ENCODE measurements at regions not wholly inside any gene's neighbourhood (a gene's known extent, or its start where the extent isn't known, plus 50 kb on each side); places are given as distances from the start of the nearest gene placed in this dataset.
A peak's percentile ranks its signal among the peaks of the same experiment; 100 is the strongest.

DNA sequence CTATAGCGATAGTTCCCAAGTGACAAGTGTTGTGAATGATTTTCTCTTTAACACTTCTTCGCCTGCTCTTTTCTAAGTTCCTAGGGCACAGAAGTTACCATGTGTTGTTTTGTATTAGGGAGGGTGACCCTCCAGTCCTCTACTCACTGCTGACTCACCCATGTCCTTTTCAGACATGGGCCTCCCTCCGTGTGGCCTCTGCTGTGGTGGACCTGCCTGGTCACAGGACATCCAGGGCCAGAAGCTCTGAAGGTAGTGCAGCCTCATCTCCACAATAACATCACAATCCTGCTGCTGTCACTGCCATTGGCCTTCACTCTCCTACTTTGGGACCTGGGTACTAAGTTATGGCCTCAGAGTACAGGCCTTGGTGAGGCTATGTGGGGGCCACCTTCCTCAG lies 87.1 kb upstream of the TNFAIP3 start:
- ATAC-seq: no peak
- Histone ChIP-seq H3K4me3 (no peak overlapping the region), H3K27me3 (no peaks in the 10 kb centered on the region), H3K9me3 (no peaks in the 10 kb centered on the region), H3K27ac (no peak overlapping the region), H3K4me1 (peaks cover 0 to 34% (median 2%) of the 10 kb centered on the region in 9 donors), H3K36me3 (no peaks in the 10 kb centered on the region)
- TF ChIP-seq CTCF (IDR thresholded peaks at IDR 0.05): no peak
- no peak for DNase-seq
- 93 to 94% methylated on average over 3 of the region's 3 CpGs for WGBS, 2 donors
- intact Hi-C loops (cut with DNase I): no loop called here

GRCh38 chr6:137780447-137781034 lies 86.5 kb upstream of the TNFAIP3 start:
- Histone ChIP-seq H3K27me3 (no peaks in the 10 kb centered on the region), H3K36me3 (no peaks in the 10 kb centered on the region), H3K4me3 (no peak overlapping the region), H3K27ac (no peak overlapping the region), H3K4me1 (peaks cover 0 to 28% (median 2%) of the 10 kb centered on the region in 9 donors), H3K9me3 (no peaks in the 10 kb centered on the region)
- DNase-seq (no peak), ATAC-seq (peak in 5 of 8 donors; percentile 26 to 50 (median 34))
- 66 to 74% methylated on average over 7 of the region's 7 CpGs for WGBS, 2 donors
- no peak for TF ChIP-seq CTCF (IDR thresholded peaks at IDR 0.05)
- intact Hi-C loops (cut with DNase I): no loop called here

GRCh38 chr6:137781639-137782038 lies 85.4 kb upstream of the TNFAIP3 start:
- no peaks in the 10 kb centered on the region for H3K27me3 ChIP-seq
- H3K36me3 ChIP-seq: no peaks in the 10 kb centered on the region
- no peaks in the 10 kb centered on the region for H3K9me3 ChIP-seq
- intact Hi-C loops (cut with DNase I): no loop called here
- ATAC-seq: no peak
- no peak overlapping the region for H3K4me3 ChIP-seq
- H3K27ac ChIP-seq: no peak overlapping the region
- peaks cover 0 to 24% (median 0%) of the 10 kb centered on the region in 9 donors for H3K4me1 ChIP-seq
- no peak for TF ChIP-seq CTCF (IDR thresholded peaks at IDR 0.05)
- no peak for DNase-seq
- WGBS, 2 donors: 92 to 98% methylated on average over 3 of the region's 3 CpGs

DNA sequence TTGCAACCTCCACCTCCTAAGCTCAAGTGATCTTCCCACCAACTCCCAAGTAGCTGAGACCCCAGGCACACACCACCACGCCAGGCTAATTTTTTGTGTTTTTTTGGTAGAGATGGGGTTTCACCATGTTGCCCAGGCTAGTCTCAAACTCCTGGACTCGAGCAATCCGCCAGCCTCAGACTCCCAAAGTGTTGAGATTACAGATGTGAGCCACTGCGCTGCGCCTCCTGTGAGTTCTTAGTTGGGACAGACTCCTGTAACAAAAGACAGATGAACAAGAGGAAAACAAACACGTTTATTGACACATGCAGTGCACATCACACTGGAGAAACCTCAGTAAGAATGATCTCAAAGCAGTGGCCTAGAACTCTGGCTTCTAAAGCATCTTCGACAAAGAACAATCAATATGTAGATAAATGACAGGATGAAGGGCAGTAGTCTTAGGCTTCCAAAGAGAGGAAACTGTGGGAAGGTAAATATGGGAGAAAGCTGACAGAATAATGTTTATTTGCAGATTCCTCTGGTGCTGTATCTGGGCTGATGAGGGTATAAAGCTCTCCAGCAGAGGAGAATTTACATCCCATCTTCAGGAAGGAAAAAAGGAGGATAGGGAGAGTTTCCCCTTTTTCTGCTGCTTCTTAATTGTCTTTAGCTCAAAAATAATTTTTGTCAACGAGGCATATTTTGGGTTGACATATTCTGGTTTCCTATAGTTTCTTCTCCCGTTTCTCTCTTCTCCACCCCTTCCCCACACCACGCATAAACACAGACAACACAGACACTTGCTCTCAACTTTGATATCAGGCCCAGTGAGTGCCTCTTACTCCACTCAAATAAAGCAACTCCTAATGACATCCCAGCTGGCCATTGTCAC lies 84.7 kb upstream of the TNFAIP3 start:
- Histone ChIP-seq H3K27me3 (no peaks in the 10 kb centered on the region), H3K4me3 (no peak overlapping the region), H3K4me1 (peaks cover 0 to 21% (median 0%) of the 10 kb centered on the region in 9 donors), H3K36me3 (no peaks in the 10 kb centered on the region), H3K9me3 (no peaks in the 10 kb centered on the region), H3K27ac (no peak overlapping the region)
- DNase-seq (no peak), ATAC-seq (no peak)
- TF ChIP-seq CTCF (IDR thresholded peaks at IDR 0.05): no peak
- intact Hi-C loops (cut with DNase I): no loop called here
- WGBS, 2 donors: 89 to 90% methylated on average over 10 of the region's 10 CpGs

Measured in heart right ventricle (tissue), 16 donors.